Astrocyte of the hippocampus (primary cell): ENCODE measurements at regions not wholly inside any gene's neighbourhood (a gene's known extent, or its start where the extent isn't known, plus 50 kb on each side); places are given as distances from the start of the nearest gene placed in this dataset.
"Not testable (repeated sequence)": the region's sequence is repeated elsewhere in the genome, so short reads cannot be mapped to it uniquely, and the experiment has no call there.

ENCODE experiments used
- DNase-seq: peaks from one replicate; pipeline ENCODE4 v3.0.0; 2011; ENCODE audit warnings: low read depth, low spot score

DNA sequence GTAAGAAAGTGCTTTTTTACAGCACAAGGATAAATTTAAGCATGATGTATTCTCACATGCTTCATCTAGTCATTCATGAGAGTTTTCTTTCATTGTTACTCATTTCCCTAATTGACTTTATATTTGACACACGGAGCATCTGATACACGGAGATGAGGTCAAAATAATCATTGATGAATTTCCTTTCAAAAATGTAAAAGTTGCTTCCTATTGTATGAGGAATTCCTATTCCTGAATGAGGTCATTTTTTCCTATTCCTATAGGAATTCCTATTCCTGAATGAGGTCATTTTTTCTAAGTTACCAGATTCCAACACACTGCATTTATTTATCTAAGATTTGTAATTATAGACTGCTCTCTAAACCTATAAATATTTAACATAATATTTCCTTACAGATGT is 316.7 kb upstream of the KITLG start:
- DNase-seq, result no peak

DNA sequence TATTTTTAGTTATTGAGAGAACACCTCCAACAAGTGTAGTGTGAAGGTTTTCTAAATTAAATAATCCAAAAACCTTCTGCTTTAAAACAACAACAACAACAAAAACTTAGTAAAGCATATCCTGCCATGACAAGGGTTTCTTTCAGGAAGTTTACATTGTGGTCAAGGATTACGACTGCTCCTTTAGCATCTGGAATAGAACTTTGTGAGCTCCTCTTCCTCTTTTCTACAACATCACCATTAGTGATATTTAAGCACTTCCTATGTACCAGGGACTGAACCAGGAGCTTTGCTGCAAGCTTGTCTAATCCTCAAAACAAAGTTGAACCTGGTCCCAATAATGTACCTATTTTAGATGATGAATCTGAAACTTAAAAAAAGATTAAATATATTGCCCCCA is 315.4 kb upstream of the KITLG start:
- DNase-seq, result no peak

DNA sequence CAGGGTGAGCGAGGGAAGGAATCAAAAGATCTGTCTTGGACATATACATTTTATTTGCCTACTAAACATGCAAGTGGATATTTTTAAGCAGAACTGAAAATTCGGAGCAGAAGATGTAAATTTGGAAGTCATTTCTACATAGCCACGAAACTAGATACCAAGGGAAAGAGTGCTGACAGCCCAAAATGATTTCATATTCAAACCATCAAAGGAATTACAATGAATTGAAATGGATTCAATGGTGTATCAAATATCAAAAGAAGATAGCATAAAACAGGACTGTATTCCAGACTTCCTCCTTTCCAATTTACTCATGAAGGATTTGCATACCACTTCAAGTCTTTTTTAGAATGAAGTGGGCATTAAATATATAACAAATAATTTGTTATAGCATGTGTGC is 313.5 kb upstream of the KITLG start:
- DNase-seq, result no peak

DNA sequence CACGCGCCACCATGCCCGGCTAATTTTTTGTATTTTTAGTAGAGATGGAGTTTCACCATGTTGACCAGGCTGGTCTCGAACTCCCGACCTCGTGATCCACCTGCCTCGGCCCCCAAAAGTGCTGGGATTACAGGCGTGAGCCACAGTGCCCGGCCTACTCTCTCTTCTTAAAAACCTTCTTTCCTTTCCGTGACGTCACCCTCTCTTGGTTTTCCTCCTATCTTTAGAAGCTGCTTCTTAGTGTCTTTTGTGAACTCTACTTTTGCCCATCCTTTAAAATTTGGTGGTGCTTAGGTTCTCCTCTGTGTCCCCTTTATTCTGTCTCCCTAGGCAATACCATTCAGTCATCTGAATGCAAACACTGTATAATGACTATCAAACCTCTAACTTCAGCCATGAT is 311.2 kb upstream of the KITLG start:
- not testable (repeated sequence) for DNase-seq

DNA sequence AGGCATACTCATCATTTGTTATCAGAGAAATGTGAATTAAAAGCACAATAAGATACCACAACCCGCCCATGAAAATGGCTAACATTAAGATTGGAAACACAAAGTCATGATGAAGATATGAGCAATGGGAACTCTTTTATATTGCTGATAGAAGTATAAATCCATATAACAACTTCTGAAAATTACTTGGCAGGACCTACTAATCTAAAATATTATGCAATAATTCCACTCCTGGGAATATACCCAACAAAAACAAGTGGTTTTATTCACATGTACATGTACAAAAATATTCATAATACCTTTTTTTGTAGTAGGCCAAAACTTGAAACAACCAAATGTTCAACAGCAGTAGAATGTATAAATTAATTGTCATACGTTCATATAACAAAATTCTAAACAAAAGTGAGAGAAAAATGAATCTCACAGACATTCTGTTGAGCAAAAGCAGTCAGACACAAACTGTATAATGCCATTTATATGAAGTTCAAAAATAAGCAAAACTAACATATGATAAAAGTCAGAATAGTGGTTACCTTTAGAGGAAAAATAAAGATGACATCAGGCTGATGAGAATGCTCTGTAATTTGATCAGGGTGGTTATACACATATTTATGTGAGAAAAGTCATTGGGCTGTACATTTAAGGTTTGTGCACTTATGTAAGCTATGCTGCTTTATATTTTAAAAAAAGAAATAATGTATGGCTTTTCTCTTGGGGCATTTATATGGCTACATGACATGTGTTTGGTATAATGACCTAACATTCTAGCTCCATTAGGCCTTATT is 309.2 kb upstream of the KITLG start:
- no peak for DNase-seq

DNA sequence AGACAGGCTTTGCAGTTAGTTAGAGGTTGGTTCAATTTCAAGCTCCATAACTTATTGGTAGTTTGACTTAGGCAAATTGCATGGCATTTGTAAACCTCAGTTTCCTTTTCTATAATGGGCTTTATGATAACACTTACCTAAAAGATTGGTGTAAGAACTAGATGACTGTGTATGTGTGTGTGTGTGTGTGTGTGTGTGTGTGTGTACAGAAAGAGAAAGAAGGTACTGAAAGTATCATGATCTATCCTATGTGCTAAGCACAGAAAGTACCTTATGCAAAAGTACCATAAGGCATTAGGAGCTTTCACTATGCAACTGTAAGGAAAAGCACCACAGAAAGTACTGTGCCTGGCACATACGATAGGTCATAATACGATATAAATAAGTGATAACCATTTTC is 304.3 kb upstream of the KITLG start:
- no peak for DNase-seq

DNA sequence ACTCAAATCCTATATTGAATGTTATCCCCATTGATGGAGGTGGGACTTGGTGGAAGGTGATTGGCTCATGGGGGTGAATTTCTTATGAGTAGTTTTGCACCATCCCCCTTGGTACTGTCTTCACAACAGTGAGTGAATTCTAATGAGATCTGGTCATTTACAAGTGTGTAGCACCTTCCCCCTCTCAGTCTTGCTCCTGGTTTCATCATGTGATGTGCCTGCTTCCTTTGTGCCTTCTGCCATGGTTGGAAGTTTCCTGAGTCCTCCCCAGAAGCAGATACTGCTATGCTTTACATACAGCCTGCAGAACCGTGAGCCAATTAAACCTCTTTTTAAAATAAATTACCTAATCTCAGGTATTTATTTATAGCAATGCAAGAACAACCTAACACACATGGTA is 302.4 kb upstream of the KITLG start:
- DNase-seq, result no peak

DNA sequence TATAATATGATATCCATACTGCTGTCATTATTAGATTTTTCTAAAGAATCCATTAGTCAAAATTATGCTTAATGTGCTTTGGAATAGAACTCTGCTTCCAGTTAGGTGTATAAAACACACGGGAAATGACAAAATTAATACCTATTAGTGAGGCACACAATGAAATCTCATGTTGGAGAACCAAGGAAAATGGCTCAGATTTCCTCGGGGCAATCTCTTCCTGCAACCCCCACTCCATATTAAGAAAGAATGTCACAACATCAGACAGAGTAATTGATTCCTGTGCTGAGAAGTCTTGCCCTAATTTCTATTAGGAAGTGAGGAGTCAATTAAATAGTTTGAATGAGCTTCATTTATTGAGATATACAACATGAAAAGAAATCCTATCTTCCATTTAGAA is 299.8 kb upstream of the KITLG start:
- DNase-seq, result no peak

DNA sequence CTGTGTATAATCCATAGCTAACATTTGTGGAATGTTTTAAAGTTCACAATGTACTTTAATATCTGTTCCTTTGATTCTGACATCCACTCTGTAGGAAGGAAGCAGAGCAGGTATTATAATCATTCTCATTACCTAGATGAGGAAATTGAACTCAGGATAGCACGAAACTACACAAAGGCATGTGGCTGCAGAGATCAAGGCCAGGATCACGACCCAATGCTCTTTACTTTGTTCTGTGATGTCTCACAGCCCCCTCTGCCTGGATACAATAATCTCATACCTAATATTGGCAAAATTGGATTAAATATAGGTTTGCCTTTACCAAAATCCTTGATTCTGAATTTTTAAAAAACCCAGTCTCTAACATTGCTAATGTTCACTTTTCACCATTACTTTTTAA is 298.0 kb upstream of the KITLG start:
- no peak for DNase-seq

DNA sequence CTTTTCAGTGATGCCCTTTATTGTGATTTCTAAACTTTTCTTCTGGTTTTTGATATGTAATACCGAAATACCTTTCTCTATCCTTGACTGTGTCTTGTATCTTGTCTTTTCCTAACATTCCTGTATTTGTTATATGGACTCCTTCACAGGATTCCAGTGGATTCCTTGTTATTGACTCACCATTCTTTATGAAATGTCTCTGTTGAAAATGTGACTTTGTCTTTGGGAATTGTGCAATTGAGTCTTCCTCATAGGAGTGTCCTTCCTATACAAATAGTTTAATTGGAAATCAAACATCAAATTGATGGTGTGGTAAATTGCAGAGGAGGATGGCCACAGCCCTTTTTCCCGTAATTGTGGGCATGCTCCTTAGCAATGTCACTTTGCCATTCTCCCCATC is 296.6 kb upstream of the KITLG start:
- DNase-seq, result no peak

DNA sequence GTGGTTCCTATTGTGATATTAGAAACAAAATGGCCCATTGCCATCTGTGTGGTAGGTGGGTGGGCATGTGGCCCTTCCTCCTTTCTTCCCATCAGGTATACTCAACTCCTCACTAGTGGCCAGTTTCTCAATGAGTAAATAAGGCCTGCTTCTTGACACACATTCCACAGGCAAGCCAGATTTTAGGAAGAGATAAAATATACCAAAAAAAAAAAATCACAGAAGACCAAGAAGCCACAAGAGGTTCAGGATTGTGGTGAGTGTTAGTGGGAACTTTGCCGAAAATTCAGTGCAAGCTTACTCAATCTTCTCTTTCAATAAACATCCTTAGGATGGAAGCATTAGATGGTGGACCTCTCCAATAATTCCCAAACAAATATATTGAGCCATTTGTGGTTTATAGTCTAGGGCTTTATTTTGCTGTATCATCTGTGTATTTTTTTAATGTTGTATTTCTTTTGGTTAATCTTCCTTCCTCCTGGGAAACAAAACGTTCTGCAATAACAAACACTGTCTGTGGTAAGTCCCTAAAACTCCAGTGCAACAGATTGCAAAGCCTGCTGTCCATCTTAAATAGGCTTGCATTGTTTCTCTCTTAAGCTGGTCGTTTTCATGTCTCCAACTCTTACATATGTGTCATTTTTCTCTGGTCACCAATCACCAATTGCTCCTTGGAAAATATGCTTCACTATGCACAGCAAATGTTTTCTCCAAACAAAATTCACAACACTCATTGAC is 289.9 kb upstream of the KITLG start:
- no peak for DNase-seq

DNA sequence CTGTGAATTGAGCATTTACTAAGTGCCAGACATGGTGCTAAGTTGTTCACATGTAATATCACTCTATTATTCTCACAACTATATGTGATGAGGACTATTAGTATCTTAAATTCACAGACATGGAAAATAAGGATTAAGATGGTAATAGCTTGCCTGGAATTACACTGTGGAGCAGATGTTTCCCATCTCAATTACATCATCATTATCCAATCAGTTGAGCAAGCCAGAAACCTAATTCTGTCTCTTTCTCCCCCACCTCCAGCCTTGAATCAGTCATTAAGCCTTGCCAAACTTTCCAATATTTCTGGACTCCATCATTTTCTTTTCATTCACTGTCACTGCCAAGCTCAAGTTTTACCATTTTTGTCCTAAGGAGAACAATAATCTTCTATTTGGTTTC is 287.8 kb upstream of the KITLG start:
- DNase-seq, result no peak

DNA sequence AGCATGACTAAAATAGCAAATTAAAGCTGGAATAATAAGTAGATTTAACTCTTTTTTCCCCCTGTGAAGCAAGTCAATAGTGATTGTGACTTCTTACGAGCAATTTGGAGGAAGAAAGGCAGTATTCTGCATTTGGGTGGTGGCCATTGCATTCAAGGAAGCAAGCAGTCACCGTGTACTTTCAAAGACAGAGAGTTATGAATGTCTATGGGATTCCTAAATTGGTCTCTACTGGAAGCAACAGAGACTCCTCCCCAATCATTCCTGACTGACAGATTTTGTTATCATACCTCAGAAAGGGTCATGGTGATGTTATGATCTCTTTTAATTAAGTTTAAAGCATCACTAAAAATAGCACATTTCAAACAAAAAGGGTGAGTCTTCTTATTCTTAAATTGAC is 287.2 kb upstream of the KITLG start:
- no peak for DNase-seq

DNA sequence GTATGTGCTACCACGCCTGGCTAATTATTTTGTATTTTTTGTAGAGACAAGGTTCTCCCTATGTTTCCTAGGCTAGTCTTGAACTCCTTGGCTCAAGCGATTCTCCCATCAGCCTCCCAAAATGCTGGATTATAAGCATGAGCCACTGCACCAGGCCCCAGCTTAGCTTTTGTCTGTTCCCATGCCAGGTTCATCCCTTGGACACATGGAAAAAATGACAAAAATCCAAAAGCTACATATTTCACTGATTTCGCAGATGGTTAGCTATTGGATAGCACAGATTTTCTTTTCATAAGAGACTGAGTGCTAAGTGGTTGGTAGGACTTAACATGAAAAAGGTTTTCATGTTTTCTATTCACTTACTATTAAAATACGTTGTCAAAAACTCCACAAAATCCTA is 286.6 kb upstream of the KITLG start:
- peak; percentile 8 for DNase-seq

DNA sequence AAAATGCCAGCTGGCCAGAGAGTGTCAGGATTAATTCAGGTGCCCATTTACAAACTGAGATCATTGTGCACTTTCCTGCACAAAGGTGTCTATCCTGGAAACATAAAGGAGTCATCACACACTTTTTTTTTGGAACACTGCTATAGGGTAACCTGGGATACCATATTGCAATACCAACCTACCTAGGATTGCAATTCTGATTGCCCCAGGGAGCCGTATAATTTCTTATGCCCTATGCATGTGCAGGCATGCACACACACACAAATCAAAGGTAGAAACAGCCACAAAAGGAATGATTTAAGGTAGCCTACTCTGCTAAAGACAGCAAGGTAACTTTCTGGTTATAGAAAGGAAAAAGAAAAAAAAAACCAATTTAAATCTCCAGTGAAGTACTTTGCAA is 285.3 kb upstream of the KITLG start:
- no peak for DNase-seq

DNA sequence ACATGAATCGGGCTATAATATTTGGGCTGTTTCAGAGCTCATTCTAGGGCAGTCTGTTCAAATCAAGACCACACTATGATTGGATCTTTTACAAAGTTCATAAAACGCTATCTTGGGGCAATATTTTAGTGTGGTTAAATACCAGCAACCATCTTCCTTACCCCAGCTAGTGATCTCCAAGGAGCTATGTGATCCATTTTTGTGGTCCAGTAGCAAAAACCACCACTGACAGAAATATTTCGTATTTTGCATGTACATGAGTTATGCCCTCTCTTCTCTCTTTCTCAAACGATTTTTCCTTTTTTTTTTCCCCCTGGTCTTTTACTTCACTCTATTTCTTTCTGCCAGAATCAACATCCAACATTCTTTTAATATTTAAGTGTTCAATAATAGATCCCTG is 280.6 kb upstream of the KITLG start:
- peak; percentile 17 for DNase-seq

DNA sequence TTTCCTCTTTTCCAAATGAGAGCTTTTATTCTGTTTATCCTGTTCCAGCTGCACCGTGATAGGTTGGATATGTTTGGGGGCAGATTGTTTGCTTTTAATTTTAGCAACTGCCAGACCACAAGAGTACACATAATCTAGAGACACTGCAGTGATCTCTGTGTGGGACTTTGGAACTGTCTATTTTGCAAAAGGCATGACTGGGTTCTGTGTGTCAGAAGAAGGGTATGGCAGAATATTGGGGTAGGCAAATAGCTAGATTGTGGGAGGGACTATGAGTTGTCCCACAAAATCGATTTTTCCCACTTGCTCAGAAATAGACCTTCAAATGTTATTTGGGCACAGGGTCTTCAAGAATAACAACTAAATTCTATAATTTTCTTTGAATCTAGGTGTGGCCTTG is 275.9 kb upstream of the KITLG start:
- no peak for DNase-seq

DNA sequence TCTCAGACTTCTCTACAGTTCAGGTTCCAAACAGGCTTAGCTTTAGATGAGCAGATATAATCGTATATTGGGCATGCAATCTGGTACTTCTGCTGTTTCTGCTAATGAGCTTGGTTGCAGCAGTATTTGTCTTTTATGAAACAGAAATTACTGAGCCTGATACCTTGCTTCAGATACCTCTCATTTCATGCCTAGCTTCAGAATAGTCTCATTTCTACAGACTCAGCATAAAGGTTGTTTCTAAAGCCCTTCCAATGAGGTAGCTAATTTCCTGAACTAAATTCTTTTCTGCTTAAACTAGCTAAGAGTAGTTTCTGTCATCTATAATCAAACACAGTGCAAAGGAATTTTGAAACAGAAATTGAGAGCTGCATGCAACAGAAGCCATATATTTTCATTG is 275.0 kb upstream of the KITLG start:
- peak; percentile 3 for DNase-seq

DNA sequence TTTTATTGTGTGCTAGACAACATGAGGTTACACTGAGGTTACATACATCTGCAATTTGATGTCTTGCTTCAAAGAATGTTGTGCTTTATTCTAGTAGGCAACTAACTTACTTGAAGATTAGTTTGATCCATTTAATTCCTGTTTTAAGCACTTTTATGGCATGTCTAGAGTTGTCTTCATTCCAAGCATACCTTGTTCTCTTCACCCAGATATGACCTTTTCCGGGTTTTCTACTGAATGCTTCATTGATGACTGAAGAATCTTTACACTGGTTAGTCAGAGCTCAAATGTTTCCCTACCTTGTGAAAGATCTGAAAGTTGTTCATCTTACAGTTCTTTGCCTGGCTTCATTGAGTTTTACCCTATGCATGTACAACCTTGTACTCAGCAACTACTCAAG is 274.0 kb upstream of the KITLG start:
- peak; percentile 78 for DNase-seq

DNA sequence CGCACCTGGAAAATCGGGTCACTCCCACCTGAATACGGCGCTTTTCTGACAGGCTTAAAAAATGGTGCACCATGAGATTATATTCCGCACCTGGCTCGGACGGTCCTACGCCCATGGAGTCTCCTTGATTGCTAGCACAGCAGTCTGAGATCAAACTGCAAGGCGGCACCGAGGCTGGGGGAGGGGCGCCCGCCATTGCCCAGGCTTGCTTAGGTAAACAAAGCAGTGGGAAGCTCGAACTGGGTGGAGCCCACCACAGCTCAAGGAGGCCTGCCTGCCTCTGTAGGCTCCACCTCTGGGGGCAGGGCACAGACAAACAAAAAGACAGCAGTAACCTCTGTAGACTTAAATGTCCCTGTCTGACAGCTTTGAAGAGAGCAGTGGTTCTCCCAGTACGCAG is 267.0 kb upstream of the KITLG start:
- DNase-seq, result not testable (repeated sequence)

DNA sequence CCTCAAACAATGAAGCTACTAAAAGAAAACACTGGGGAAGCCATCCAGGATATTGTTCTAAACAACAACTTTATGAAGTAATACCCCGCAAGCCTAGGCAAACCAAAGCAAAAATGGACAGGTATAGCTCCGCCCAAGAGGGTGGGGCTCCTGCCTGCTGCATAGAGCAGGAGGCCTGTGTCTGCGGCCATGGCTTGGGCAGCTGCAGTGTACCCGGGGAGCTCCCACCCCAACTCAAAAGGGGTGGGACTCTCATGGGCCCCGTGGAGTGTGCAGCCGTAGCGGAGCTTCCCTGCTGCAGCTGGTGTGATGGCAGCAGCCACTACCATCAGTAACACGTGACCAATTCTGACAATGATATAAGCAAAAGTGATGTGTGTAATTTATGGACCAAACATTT is 264.2 kb upstream of the KITLG start:
- DNase-seq, result no peak

DNA sequence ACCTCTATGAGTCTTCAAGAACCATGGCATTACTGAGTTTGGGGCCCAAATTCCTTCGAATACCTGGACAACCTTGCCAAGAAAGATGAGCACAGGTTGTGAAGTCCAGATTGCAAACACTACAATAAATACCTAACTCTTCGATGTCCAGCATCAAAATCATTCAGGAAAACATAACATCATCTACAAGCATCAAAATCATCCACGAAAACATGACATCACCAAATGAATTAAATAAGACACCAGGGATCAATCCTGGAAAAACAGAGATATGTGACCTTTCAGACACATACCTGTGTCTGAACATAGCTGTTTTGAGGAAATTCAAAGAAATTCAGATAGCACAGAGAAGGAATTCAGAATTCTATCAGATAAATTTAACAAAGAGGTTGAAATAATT is 262.0 kb upstream of the KITLG start:
- no peak for DNase-seq

DNA sequence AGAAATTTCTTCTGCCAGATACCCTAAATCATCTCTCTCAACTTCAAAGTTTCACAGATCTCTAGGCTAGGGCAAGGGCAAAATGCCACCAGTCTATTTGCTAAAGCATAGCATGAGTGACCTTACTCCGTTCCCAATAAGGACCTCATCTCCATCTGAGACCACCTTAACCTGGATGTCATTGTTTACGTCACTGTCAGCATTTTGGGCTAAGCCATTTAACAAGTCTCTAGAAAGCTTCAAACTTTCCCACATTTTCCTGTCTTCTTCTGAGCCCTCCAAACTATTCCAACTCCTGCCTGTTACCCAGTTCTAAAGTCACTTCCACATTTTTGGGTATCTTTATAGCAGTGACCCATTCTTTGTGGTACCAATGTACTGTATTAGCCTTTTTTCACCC is 259.2 kb upstream of the KITLG start:
- no peak for DNase-seq
